ENCODE measurements at regions not wholly inside any gene's neighbourhood (a gene's known extent, or its start where the extent isn't known, plus 50 kb on each side); places are given as distances from the start of the nearest gene placed in this dataset.

GRCh38 chr9:89888677-89889076, 283.9 kb downstream of the GADD45G start:
- H3K9me3 ChIP-seq, result no peaks in the 10 kb centered on the region
- no peak overlapping the region for H3K4me3 ChIP-seq
- no peaks in the 10 kb centered on the region for H3K36me3 ChIP-seq
- no peak for DNase-seq
- H3K27me3 ChIP-seq, result no peaks in the 10 kb centered on the region

GRCh38 chr9:89889865-89890264, 285.1 kb downstream of the GADD45G start:
- H3K4me3 ChIP-seq, result no peak overlapping the region
- DNase-seq, result no peak

DNA sequence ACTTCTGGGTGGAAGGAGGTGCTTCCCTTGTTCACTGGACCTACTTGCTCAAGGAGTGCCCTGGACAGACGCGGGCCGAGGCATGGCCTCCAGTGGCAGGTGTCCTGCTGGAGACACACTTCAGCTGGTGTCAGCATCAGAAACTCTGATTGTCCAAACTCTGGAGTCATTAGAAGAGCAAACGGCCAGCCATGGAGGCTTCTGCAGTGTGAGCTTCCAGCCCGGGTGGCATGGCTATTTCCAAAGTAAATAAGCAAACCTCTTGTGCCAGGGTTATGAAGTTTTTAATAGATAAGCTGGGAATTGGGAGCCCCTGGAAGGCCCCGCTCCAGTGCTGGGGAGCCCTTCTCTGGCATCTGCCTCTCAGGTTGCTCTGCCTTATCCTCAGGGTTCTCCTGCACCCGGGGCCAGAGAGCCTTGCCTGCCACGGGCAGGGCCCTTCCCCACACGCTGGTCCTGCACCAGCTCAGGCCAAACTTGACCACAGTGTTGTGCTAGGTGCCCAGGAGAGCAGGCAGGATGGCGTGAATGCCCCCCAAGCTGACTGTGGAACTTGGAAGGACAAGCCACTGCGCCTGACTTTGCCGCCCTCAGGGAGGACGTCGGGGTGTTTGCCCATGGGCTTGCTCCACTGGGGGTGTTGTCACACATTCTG, 285.6 kb downstream of the GADD45G start:
- DNase-seq, result no peak
- H3K36me3 ChIP-seq, result no peaks in the 10 kb centered on the region
- no peak overlapping the region for H3K4me3 ChIP-seq
- H3K27me3 ChIP-seq, result 0 out of 2 replicates have a peak, but pooled peaks cover 1% of the 10 kb centered on the region
- H3K9me3 ChIP-seq, result no peaks in the 10 kb centered on the region

More at GRCh38 chr9:89889865-89890264, 285.1 kb downstream of the GADD45G start:
- Histone ChIP-seq H3K36me3 (no peaks in the 10 kb centered on the region), H3K9me3 (no peaks in the 10 kb centered on the region), H3K27me3 (no peaks in the 10 kb centered on the region)

DNA sequence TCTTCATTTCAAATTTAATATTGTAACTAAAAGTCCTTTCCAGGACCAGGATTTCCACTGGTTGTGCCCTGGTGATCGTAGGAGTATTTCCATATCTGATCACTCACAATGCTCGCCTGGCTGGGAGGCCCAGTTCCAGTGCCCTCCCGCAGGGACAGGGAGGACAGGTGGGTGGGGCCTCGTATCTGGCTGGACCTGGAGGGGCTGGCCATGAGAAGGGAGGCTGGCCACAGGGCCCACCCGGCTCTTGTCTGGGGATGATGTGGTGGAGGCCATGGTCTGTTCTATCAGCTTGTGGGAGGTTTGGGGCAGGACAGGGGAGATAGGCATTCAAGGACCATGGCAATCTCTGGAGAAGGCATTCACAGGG, 286.4 kb downstream of the GADD45G start:
- Histone ChIP-seq H3K36me3 (no peaks in the 10 kb centered on the region), H3K27me3 (0 out of 2 replicates have a peak, but pooled peaks cover 3% of the 10 kb centered on the region), H3K9me3 (no peaks in the 10 kb centered on the region), H3K4me3 (no peak overlapping the region)
- no peak for DNase-seq

GRCh38 chr9:89891591-89892304, 286.9 kb downstream of the GADD45G start:
- no peaks in the 10 kb centered on the region for H3K9me3 ChIP-seq
- 0 out of 2 replicates have a peak, but pooled peaks cover 3% of the 10 kb centered on the region for H3K27me3 ChIP-seq
- H3K36me3 ChIP-seq, result no peaks in the 10 kb centered on the region
- H3K4me3 ChIP-seq, result no peak overlapping the region
- peak; percentile 17 for DNase-seq

DNA sequence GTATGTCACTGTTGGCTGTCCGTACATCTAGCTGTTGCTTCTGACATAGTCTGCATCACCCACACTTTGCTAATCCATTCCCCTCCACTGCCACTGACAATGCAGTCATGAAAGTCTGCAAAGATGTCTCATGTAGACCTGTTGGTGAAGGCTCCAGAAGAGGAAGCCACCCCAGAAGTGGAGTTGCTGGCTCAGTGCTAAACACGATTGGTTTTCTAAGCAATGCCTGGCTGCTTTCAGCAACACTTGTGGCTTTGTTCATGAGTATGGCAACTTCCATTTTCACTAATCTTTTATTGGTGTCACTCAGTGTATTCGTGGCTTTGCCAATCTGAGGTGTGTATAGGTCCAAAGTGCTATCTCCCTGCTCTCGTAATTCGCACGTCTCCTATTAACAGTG, 288.1 kb downstream of the GADD45G start:
- Histone ChIP-seq H3K36me3 (no peaks in the 10 kb centered on the region), H3K27me3 (0 out of 2 replicates have a peak, but pooled peaks cover 3% of the 10 kb centered on the region), H3K9me3 (no peaks in the 10 kb centered on the region), H3K4me3 (no peak overlapping the region)
- DNase-seq, result no peak

GRCh38 chr9:89893886-89894285, 289.1 kb downstream of the GADD45G start:
- no peaks in the 10 kb centered on the region for H3K36me3 ChIP-seq
- H3K9me3 ChIP-seq, result no peaks in the 10 kb centered on the region
- no peak for DNase-seq
- 0 out of 2 replicates have a peak, but pooled peaks cover 7% of the 10 kb centered on the region for H3K27me3 ChIP-seq
- no peak overlapping the region for H3K4me3 ChIP-seq

DNA sequence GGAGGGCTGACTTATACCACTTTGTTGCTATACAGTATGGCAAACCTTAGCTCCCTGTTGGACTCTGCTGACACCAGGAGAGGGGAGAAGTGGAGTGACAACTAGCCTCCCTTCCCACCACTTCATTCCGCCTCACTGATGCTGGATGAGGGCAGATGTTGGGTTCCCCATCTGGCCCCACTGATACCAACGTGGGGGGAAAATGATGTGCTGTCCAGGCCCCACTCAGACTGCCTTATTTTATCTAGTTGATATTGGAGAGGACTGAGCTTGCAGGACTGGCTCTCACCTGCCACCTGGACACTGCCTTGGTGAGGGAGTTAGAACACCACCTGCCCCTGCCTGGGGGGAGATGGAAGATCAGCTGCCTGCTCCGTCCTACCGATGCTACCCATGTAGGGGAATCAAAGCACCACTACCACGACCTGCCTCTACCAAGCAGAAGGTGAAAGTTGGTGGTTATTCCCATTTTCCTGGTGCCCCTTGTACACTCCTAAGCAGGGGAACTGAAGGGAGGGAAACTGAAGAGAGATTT, 292.1 kb downstream of the GADD45G start:
- DNase-seq, result no peak
- no peaks in the 10 kb centered on the region for H3K9me3 ChIP-seq
- no peak overlapping the region for H3K4me3 ChIP-seq
- no peaks in the 10 kb centered on the region for H3K36me3 ChIP-seq
- H3K27me3 ChIP-seq, result 0 out of 2 replicates have a peak, but pooled peaks cover 7% of the 10 kb centered on the region

DNA sequence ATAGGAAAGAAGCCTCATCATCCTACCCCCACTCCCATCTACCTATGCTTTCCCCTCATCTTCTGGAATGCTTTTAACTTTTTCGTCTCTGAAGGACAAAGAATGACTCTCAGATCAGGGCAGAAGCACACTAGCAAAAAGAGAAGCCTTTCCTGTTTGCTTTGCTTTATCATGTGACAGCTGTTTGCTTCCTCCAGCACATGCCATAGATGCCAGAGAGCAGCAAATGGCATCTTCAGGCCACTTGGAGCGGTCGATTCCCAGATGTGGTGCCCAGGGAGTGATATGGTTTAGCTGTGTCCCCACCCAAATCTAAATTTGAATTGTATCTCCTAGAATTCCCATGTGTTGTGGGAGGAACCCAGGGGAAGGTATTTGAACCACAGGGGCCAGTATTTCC, 294.8 kb downstream of the GADD45G start:
- DNase-seq, result no peak
- H3K27me3 ChIP-seq, result 0 out of 2 replicates have a peak, but pooled peaks cover 7% of the 10 kb centered on the region
- no peaks in the 10 kb centered on the region for H3K9me3 ChIP-seq
- no peaks in the 10 kb centered on the region for H3K36me3 ChIP-seq
- H3K4me3 ChIP-seq, result no peak overlapping the region

- no peak overlapping the region for H3K4me3 ChIP-seq
- no peak for DNase-seq
- H3K36me3 ChIP-seq, result no peaks in the 10 kb centered on the region
- H3K9me3 ChIP-seq, result no peaks in the 10 kb centered on the region
- 0 out of 2 replicates have a peak, but pooled peaks cover 5% of the 10 kb centered on the region for H3K27me3 ChIP-seq
Observed at GRCh38 chr9:89901920-89902319, 297.1 kb downstream of the GADD45G start.

GRCh38 chr9:89902450-89903140, 297.8 kb downstream of the GADD45G start:
- Histone ChIP-seq H3K36me3 (no peaks in the 10 kb centered on the region), H3K9me3 (no peaks in the 10 kb centered on the region; the same call in 1 of the 2 replicates)
- peak; percentile 78 for DNase-seq

DNA sequence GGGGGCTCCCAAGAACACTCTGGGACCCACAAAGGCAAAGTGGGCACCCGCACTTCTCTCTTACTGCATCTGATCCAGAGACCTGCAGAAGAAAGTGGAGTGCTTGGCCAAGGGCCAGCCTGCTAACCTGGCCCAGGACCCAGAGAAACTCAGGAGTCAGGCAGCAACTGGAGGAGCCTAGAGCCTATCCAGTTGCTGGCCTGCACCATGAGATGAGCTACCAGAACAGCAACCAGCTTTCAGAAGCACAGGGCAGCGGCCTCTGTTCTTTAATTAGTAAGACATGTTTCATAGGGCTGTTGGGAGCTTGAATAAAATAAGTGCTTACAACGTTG, 298.3 kb downstream of the GADD45G start:
- H3K36me3 ChIP-seq, result no peaks in the 10 kb centered on the region
- H3K9me3 ChIP-seq, result no peaks in the 10 kb centered on the region; the same call in 1 of the 2 replicates
- H3K4me3 ChIP-seq, result no peak overlapping the region
- DNase-seq, result no peak
- H3K27me3 ChIP-seq, result 0 out of 2 replicates have a peak, but pooled peaks cover 4% of the 10 kb centered on the region

More at GRCh38 chr9:89902450-89903140, 297.8 kb downstream of the GADD45G start:
- Histone ChIP-seq H3K4me3 (no peak overlapping the region), H3K27me3 (0 out of 2 replicates have a peak, but pooled peaks cover 5% of the 10 kb centered on the region)

- DNase-seq, result no peak
- H3K36me3 ChIP-seq, result no peaks in the 10 kb centered on the region
- no peaks in the 10 kb centered on the region; the same call in 1 of the 2 replicates for H3K9me3 ChIP-seq
- no peaks in the 10 kb centered on the region for H3K27me3 ChIP-seq
- H3K4me3 ChIP-seq, result no peak overlapping the region
Observed at GRCh38 chr9:89905606-89906338, 301.0 kb downstream of the GADD45G start.

DNA sequence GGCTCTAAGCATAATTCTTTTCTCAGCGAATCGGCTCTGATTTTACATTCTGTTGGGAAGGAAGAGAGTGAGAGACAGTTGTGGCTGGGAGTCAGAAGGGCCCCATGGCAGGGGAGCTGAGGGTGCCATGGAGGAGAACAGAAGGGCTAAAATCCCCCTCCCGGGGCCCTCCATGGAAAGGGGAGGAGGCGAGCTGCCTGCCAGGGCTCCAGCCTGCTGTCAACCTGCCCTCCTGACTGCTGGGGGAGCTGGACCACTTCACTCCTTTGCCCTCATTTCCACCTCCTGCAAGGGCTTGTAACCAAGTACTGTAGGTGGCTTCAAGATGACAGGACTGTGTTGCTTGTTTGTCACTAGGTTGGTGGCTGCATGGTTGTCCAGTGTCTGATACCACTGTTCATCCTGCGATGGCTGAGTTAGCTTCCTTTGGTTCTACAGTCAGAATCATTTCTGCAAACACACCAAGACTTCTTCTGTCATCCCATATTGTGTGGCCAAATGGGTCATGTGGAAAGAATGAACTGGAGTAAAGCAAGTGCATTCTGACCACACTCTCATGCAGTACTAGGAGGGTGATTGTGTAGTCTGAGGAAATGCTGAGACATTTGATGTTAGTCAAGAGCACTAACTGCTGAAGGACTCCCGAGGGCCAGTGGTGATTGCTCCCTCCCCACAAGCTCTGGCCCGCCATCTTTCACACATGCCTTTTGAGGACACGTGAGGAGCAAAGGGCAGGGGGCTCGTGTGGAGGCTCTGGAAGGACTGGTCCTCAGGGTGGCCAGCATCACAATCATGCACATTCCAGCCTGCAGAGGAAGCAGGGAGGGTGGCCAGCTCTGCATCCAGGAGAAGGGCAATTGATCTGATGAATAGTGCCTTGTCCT, 307.2 kb downstream of the GADD45G start:
- no peak overlapping the region for H3K4me3 ChIP-seq
- no peaks in the 10 kb centered on the region; the same call in 1 of the 2 replicates for H3K9me3 ChIP-seq
- no peak for DNase-seq
- no peaks in the 10 kb centered on the region for H3K27me3 ChIP-seq
- no peaks in the 10 kb centered on the region for H3K36me3 ChIP-seq

GRCh38 chr9:89912605-89912953, 307.8 kb downstream of the GADD45G start:
- Histone ChIP-seq H3K27me3 (no peaks in the 10 kb centered on the region), H3K36me3 (no peaks in the 10 kb centered on the region), H3K9me3 (no peaks in the 10 kb centered on the region), H3K4me3 (no peak overlapping the region)
- DNase-seq, result no peak

DNA sequence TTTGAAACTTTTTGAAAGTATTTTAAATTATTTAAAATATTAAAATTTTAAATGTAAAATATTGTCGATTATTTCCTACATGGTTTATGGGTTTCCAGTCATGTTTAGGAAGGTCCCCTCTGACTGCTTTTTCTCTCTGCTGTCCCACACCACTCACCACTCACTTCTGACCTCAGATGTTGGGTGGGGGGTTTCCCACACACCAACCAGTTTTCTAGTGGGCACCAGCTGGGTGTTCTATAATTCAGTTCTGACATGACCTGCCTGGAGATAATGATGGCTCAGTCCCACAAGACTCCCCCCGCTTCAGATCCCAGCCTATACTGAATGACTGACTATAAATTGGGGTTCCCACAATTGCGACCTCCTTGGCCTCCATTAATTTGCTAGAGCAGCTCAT, 310.4 kb downstream of the GADD45G start:
- no peaks in the 10 kb centered on the region for H3K9me3 ChIP-seq
- no peak for DNase-seq
- no peak overlapping the region for H3K4me3 ChIP-seq
- no peaks in the 10 kb centered on the region for H3K27me3 ChIP-seq
- no peaks in the 10 kb centered on the region for H3K36me3 ChIP-seq
